Suppressor macrophage (primary cell): ENCODE measurements at regions not wholly inside any gene's neighbourhood (a gene's known extent, or its start where the extent isn't known, plus 50 kb on each side); places are given as distances from the start of the nearest gene placed in this dataset.
A peak's percentile ranks its signal among the peaks of the same experiment; 100 is the strongest.
"Not testable (repeated sequence)": the region's sequence is repeated elsewhere in the genome, so short reads cannot be mapped to it uniquely, and the experiment has no call there.

Experiments used
- DNase-seq, 4 experiments: peaks; one replicate each; pipeline ENCODE4 v3.0.0-alpha.2; 2020 to 2022

GRCh38 chr7:153409567-153410342 is 642.4 kb upstream of the DPP6 start:
- DNase-seq: not testable (repeated sequence)

DNA sequence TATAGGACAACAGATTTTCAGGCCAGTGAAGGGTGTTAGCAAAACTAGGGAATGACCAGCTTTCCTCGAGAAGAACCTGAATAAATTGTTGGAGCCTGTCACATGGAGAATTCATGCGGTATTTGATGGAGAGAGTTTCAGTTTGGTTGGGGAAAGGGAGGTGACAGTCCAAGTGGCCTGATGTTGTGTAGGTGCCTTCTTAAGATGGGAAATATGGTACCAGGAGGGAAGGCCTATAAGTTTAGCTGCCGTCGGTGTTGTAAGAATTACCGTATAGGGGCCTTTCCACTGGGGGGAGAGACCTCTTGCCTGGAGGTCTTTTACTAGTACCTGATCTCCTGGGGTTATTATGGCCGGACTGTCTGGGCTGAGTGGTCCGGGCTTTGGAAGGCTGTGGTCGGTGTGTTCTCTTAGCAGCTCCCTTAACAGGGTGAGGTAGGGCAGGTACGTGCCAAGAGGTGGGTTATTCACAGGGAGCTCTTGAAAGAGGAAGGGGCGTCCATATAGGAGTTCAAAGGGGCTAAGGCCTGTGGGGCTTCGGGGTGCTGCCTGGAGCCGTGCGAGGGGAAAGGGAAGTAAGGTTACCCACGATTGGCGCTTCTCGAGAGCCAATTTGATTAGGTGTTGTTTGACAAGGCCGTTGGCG is 641.1 kb upstream of the DPP6 start:
- not testable (repeated sequence) for DNase-seq

- DNase-seq: not testable (repeated sequence)
These were observed 639.9 kb upstream of the DPP6 start for GRCh38 chr7:153412114-153412823.

- not testable (repeated sequence) for DNase-seq
These were observed 639.4 kb upstream of the DPP6 start for GRCh38 chr7:153412824-153413198.

DNA sequence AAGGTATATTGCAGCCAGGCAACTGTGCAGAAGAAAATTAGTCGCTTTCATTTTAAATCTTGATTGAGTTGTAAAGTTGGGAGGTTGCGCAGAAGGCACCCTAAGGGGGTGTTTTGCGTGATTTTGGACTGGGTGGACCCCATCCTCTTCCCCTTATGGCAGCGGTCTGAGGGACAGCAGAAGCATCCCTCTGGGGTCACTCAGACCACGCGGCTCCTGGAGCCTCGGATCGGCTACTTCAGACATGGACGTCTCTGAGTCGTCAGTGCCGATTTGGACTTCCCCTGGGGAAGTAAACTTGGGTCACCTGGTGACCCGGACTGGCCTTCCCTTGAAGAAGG is 639.0 kb upstream of the DPP6 start:
- DNase-seq: no peak

DNA sequence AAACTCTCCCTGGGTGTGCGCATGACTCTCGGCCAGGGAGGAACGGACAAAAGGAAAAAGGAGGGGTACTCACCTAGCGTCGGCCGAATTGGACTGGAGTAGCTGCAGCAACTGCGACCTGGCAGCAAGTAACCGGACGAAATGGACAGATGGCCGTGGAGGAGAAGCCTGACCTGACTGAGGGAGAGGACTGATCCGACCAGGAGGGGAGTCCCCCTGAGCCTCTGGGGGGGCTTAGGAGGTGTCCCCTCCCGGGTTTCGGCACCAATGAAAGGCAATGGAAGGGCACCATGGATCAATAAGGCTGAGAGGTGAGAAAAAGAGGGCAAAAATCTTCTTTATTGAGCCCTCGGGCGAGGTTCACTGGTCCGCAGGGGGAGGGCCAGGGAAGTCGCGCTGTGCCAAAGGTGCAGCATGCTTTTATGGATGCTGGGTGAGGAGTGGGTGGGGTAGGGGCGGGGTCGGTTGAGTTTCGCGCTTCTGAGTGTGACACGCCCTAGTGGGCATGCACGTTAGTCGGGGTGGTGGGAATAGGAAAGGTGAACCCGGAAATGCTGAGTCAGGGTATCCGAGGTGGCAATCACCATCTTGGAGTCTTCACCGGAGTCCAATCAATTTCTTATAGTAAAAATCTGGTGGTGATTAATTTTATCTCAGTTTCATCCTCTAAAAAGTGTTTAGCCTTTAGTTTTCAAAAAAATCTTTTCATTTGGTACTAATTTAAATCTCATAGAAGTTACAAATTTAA is 638.5 kb upstream of the DPP6 start:
- no peak for DNase-seq

DNA sequence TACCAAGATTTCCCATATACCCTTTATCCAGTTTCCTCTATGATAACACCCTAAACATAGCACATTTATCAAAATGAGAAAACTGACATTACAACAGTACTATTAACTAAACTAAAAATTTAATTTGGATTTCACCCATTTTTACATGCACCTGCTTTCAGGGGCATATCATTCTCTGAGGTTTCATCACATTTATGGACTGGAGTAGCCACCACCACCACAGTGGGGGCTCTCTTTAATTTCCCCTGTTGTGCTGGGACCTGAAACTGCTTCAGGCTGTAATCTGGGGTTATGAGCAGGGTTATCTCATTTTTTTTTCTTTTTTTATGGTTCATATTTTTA is 637.9 kb upstream of the DPP6 start:
- DNase-seq: no peak

GRCh38 chr7:153415632-153416031 is 636.6 kb upstream of the DPP6 start:
- no peak for DNase-seq

- DNase-seq: peak in 1 of 4 experiments; percentile 1
These were observed 629.6 kb upstream of the DPP6 start for GRCh38 chr7:153422291-153423209.

- DNase-seq: no peak
These were observed 629.0 kb upstream of the DPP6 start for GRCh38 chr7:153423210-153423590.

GRCh38 chr7:153430931-153431330 is 621.3 kb upstream of the DPP6 start:
- no peak for DNase-seq

DNA sequence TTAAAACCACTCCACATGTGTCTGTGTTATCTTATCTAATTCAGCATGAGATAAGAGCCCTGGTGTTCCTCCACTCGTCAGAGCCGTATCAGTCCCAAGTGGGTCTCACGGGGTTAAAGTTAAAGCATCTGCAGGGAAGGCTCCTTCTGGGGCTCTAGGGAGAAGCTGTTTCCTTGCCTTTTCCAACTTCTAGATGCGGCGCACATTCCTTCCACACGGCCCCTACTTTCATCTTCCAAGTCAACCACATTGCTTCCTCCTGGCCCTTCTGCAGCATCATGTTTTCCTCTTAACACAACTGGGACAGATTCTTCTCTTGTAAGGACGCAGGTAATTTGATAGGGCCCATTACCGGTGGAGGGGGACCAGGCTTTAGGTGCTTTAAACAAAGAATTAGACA is 620.1 kb upstream of the DPP6 start:
- no peak for DNase-seq

GRCh38 chr7:153433223-153433622 is 619.0 kb upstream of the DPP6 start:
- no peak for DNase-seq

- DNase-seq: no peak
These were observed 611.5 kb upstream of the DPP6 start for GRCh38 chr7:153440715-153441114.

DNA sequence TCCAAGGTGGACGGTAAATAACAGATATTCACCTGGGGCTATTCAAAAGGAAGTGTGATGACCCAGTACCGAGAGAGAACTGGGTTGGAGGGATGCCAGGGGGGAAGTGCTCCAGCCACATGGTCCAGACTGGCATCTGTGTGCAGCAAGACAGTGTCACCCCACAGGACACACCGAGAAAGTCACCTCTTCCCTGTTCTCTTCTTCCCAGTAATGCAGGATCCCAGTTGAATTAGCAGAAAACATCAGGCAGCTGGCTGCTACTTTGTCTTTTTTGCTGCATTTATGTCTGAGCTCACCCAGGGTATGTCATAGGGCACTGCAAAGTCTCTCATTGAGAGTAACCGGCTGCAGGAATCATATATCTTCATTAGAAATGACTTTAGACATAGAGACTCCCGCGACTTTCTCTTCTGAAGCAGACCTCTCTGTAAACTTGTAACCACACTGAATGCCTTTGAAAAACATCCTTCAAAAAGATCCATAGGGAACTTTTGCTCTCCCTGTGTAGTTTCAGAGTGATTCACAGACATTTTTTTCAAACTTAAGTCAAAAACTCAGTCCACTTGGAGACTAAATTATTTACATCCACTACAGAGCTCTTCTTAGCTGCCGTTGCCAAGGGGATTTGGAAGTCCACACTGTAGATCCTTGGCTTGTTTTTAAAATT is 609.0 kb upstream of the DPP6 start:
- no peak for DNase-seq

DNA sequence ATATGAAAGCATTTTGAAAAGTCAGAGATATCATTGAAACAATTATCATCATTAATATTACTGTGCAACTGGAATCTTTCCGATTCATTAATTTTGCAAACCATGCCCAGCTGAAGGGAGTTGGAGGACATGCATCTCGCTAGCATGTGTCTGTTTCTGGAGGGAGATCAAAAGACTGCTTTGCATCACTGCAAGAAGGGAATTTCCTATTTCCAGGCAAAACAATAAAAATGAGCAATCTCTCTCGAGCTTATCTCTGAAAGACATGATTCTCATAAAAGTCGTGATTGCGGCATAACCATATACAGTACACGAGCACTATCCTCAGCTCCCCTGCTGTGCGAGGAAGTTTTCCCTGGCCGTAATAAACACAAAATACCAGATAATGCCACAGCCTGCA is 607.6 kb upstream of the DPP6 start:
- DNase-seq: no peak

DNA sequence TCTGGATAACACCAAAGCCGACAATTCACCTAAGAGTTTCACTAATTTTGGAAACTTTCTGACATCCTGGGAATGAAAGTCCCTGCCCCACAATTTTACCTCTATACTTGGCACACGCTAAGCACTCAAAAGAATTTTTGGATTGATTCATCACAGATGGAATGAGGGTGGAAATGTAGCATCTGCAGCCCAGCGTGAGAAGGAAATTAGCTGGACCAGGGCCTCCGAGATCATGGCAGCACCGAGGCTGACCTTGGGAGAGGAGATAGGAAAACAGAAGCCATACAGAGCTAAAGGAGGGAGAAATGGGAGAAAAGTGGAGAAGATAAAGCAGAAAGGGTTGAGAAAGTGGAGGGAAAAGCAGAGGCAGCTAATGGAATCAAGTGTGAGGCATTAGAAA is 606.6 kb upstream of the DPP6 start:
- no peak for DNase-seq

DNA sequence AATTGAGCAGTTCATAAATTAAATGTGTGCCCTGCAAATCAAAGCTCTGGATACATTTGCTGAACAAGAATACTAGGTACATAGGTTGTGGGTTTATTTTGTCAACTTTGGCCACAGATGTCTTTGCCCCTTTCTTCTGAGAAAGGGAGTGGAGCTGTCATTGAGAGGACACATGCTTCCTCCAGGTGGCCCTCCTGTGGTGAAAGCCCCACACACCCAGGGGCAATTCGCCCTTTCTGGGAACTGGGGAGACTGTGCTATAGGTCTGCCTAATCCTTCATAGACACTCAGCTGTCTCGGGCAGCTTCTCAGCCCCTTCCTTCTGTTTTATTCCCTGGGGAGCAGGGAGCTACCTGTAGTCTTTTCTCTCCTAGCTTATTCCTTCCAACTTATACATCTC is 605.7 kb upstream of the DPP6 start:
- no peak for DNase-seq

GRCh38 chr7:153447011-153447410 is 605.2 kb upstream of the DPP6 start:
- DNase-seq: no peak

- DNase-seq: no peak
These were observed 599.5 kb upstream of the DPP6 start for GRCh38 chr7:153452661-153453060.

GRCh38 chr7:153454306-153454705 is 597.9 kb upstream of the DPP6 start:
- no peak for DNase-seq

GRCh38 chr7:153457746-153458145 is 594.5 kb upstream of the DPP6 start:
- no peak for DNase-seq
